ENCODE measurements at regions not wholly inside any gene's neighbourhood (a gene's known extent, or its start where the extent isn't known, plus 50 kb on each side); places are given as distances from the start of the nearest gene placed in this dataset.
A peak's percentile ranks its signal among the peaks of the same experiment; 100 is the strongest.

- H3K27ac ChIP-seq (ENCODE audit: low read depth, low read length): no peak overlapping the region
These were observed 403.3 kb upstream of the ATP2B1 start for GRCh38 chr12:90111791-90112580.

GRCh38 chr12:90106568-90106967 is 397.9 kb upstream of the ATP2B1 start:
- Histone ChIP-seq H4K20me1 (ENCODE audit: low read depth, low read length) (no peaks in the 10 kb centered on the region), H3K79me2 (ENCODE audit: insufficient read depth, low read length) (no peaks in the 10 kb centered on the region), H3F3A (ENCODE audit: insufficient read depth) (no peaks in the 10 kb centered on the region), H2AFZ (ENCODE audit: low read depth, low read length, severe bottlenecking) (no peak overlapping the region), H3K27me3 (ENCODE audit: low read length) (no peaks in the 10 kb centered on the region), H3K9ac (ENCODE audit: low read length) (no peak overlapping the region), H3K4me3 (ENCODE audit: insufficient read depth, low read length, poor library complexity, severe bottlenecking) (no peak overlapping the region), H3K9me2 (replicated peaks; ENCODE audit: insufficient read depth, low read length) (no peaks in the 10 kb centered on the region), H3K27ac (ENCODE audit: low read depth, low read length) (no peak overlapping the region), H3K9me3 (ENCODE audit: insufficient read depth, low read length) (no peaks in the 10 kb centered on the region), H3K4me2 (ENCODE audit: low read depth, low read length, poor library complexity, severe bottlenecking) (no peak overlapping the region), H3K36me3 (ENCODE audit: low read length) (no peaks in the 10 kb centered on the region)
- TF ChIP-seq CTCF (IDR thresholded peaks at IDR 0.05; ENCODE audit: insufficient read depth, low read length, poor library complexity, severe bottlenecking) (no peak), EZH2phosphoT487 (conservative IDR thresholded peaks at IDR 0.05; ENCODE audit: low read length) (no peak)

More at GRCh38 chr12:90111791-90112580, 403.3 kb upstream of the ATP2B1 start:
- no peak overlapping the region for H2AFZ ChIP-seq (ENCODE audit: low read depth, low read length, severe bottlenecking)
- H3K4me2 ChIP-seq (ENCODE audit: low read depth, low read length, poor library complexity, severe bottlenecking): no peak overlapping the region
- H3K36me3 ChIP-seq (ENCODE audit: low read length): no peaks in the 10 kb centered on the region
- TF ChIP-seq EZH2phosphoT487 (conservative IDR thresholded peaks at IDR 0.05; ENCODE audit: low read length): no peak
- H3K79me2 ChIP-seq (ENCODE audit: insufficient read depth, low read length): no peaks in the 10 kb centered on the region
- no peaks in the 10 kb centered on the region for H3K9me2 ChIP-seq (replicated peaks; ENCODE audit: insufficient read depth, low read length)
- H3K9me3 ChIP-seq (ENCODE audit: insufficient read depth, low read length): no peaks in the 10 kb centered on the region
- no peaks in the 10 kb centered on the region for H4K20me1 ChIP-seq (ENCODE audit: low read depth, low read length)
- H3F3A ChIP-seq (ENCODE audit: insufficient read depth): no peaks in the 10 kb centered on the region
- H3K9ac ChIP-seq (ENCODE audit: low read length): no peak overlapping the region
- H3K27me3 ChIP-seq (ENCODE audit: low read length): no peaks in the 10 kb centered on the region
- H3K4me3 ChIP-seq (ENCODE audit: insufficient read depth, low read length, poor library complexity, severe bottlenecking): no peak overlapping the region

GRCh38 chr12:90102957-90103652 is 394.5 kb upstream of the ATP2B1 start:
- Histone ChIP-seq H3K79me2 (ENCODE audit: insufficient read depth, low read length) (no peaks in the 10 kb centered on the region), H3K27me3 (ENCODE audit: low read length) (no peaks in the 10 kb centered on the region), H3K4me3 (ENCODE audit: insufficient read depth, low read length, poor library complexity, severe bottlenecking) (no peak overlapping the region), H3K9ac (ENCODE audit: low read length) (no peak overlapping the region), H3K9me2 (replicated peaks; ENCODE audit: insufficient read depth, low read length) (no peaks in the 10 kb centered on the region), H3F3A (ENCODE audit: insufficient read depth) (no peaks in the 10 kb centered on the region), H3K4me2 (ENCODE audit: low read depth, low read length, poor library complexity, severe bottlenecking) (peak overlapping the region; percentile 39), H3K9me3 (ENCODE audit: insufficient read depth, low read length) (no peaks in the 10 kb centered on the region), H2AFZ (ENCODE audit: low read depth, low read length, severe bottlenecking) (peak overlapping the region; percentile 50), H3K27ac (ENCODE audit: low read depth, low read length) (no peak overlapping the region), H3K36me3 (ENCODE audit: low read length) (no peaks in the 10 kb centered on the region), H4K20me1 (ENCODE audit: low read depth, low read length) (no peaks in the 10 kb centered on the region)
- peak; percentile 61 for TF ChIP-seq CTCF (IDR thresholded peaks at IDR 0.05; ENCODE audit: insufficient read depth, low read length, poor library complexity, severe bottlenecking)
- TF ChIP-seq EZH2phosphoT487 (conservative IDR thresholded peaks at IDR 0.05; ENCODE audit: low read length): no peak

- peak overlapping the region; percentile 19; the same call in 1 of the 2 replicates for H3K27ac ChIP-seq (ENCODE audit: low read depth, low read length)
- no peak overlapping the region for H3K4me3 ChIP-seq (ENCODE audit: insufficient read depth, low read length, poor library complexity, severe bottlenecking)
- H3K79me2 ChIP-seq (ENCODE audit: insufficient read depth, low read length): no peaks in the 10 kb centered on the region
- no peaks in the 10 kb centered on the region for H3F3A ChIP-seq (ENCODE audit: insufficient read depth)
- TF ChIP-seq EZH2phosphoT487 (conservative IDR thresholded peaks at IDR 0.05; ENCODE audit: low read length) (no peak), CTCF (IDR thresholded peaks at IDR 0.05; ENCODE audit: insufficient read depth, low read length, poor library complexity, severe bottlenecking) (no peak)
- no peaks in the 10 kb centered on the region for H3K27me3 ChIP-seq (ENCODE audit: low read length)
- no peaks in the 10 kb centered on the region for H3K9me3 ChIP-seq (ENCODE audit: insufficient read depth, low read length)
- no peaks in the 10 kb centered on the region for H4K20me1 ChIP-seq (ENCODE audit: low read depth, low read length)
- no peaks in the 10 kb centered on the region for H3K36me3 ChIP-seq (ENCODE audit: low read length)
- H3K4me2 ChIP-seq (ENCODE audit: low read depth, low read length, poor library complexity, severe bottlenecking): no peak overlapping the region
- H3K9ac ChIP-seq (ENCODE audit: low read length): no peak overlapping the region
- H2AFZ ChIP-seq (ENCODE audit: low read depth, low read length, severe bottlenecking): no peak overlapping the region
- H3K9me2 ChIP-seq (replicated peaks; ENCODE audit: insufficient read depth, low read length): no peaks in the 10 kb centered on the region
These were observed 391.9 kb upstream of the ATP2B1 start for GRCh38 chr12:90100579-90100978.
